Common myeloid progenitor, CD34-positive (primary cell): ENCODE measurements at regions not wholly inside any gene's neighbourhood (a gene's known extent, or its start where the extent isn't known, plus 50 kb on each side); places are given as distances from the start of the nearest gene placed in this dataset.

Experiments used
- CTCF ChIA-PET: fragments of 350-600 bp; sonication (Branson Sonifier 250); formaldehyde crosslinking; loops from one replicate; lab custom pipeline; 2021; ENCODE audit warnings: antibody characterized with exemption; lab: Charles Lee
- POLR2A ChIA-PET: fragments of 350-600 bp; sonication (Branson Sonifier 250); formaldehyde crosslinking; loops from one replicate; lab custom pipeline; 2021; ENCODE audit warnings: antibody characterized with exemption; lab: Charles Lee
- DNase-seq, 3 donors: peaks; one replicate each; pipeline versions ENCODE4 v3.0.0 to v3.0.0-alpha.2; 2013
- H3K27ac ChIP-seq, 2 experiments: 1 replicate in 1 of 2; 2 replicates in 1 of 2; pipeline ENCODE4 v1.7.0; 2013; ENCODE audit warnings: inconsistent platforms in 2 of 2, low read length in 2 of 2, mild to moderate bottlenecking in 2 of 2, low read depth in 1 of 2, moderate library complexity in 1 of 2; ENCODE audit not compliant: severe bottlenecking in 2 of 2, insufficient read depth in 1 of 2, poor library complexity in 1 of 2
- H3K27me3 ChIP-seq, 5 experiments: replicated peaks in 2 of 5; 1 replicate in 3 of 5; 2 replicates in 2 of 5; pipeline versions ENCODE4 v1.6.1 to v1.7.0; 2013; ENCODE audit warnings: low read length in 4 of 5, mild to moderate bottlenecking in 2 of 5, moderate library complexity in 2 of 5, inconsistent platforms in 1 of 5; ENCODE audit not compliant: insufficient read depth in 5 of 5, control insufficient read depth in 4 of 5
- H3K36me3 ChIP-seq, 4 experiments: 1 replicate in 2 of 4; 2 replicates in 2 of 4; pipeline versions ENCODE4 v1.6.1 to v1.7.0; 2013; ENCODE audit warnings: low read length in 3 of 4, control low read depth in 1 of 4, mild to moderate bottlenecking in 1 of 4; ENCODE audit not compliant: control insufficient read depth in 4 of 4, insufficient read depth in 4 of 4
- H3K4me1 ChIP-seq, 4 experiments: 1 replicate in 3 of 4; 2 replicates in 1 of 4; pipeline versions ENCODE4 v1.6.1 to v1.7.1; 2013; ENCODE audit warnings: low read length in 3 of 4, mild to moderate bottlenecking in 3 of 4, control low read depth in 1 of 4, inconsistent platforms in 1 of 4, moderate library complexity in 1 of 4; ENCODE audit not compliant: control insufficient read depth in 4 of 4, insufficient read depth in 4 of 4; ENCODE audit errors: control extremely low read depth in 1 of 4
- H3K4me3 ChIP-seq, 7 experiments: 1 replicate in 4 of 7; 2 replicates in 3 of 7; pipeline versions ENCODE4 v1.5.1 to v1.7.0; 2013; ENCODE audit warnings: mild to moderate bottlenecking in 7 of 7, low read length in 6 of 7, moderate library complexity in 6 of 7, inconsistent platforms in 2 of 7, low read depth in 2 of 7, control low read depth in 1 of 7; ENCODE audit not compliant: insufficient read depth in 4 of 7, control insufficient read depth in 1 of 7; ENCODE audit errors: extremely low read depth in 1 of 7
- H3K9me3 ChIP-seq, 5 experiments: 1 replicate in 4 of 5; 2 replicates in 1 of 5; pipeline versions ENCODE4 v1.6.1 to v1.7.1; 2013; ENCODE audit warnings: low read length in 4 of 5, mild to moderate bottlenecking in 2 of 5, inconsistent platforms in 1 of 5, low read depth in 1 of 5, moderate library complexity in 1 of 5; ENCODE audit not compliant: control insufficient read depth in 4 of 5, insufficient read depth in 2 of 5; ENCODE audit errors: control extremely low read depth in 1 of 5
- WGBS: methylation state at CpG from one replicate; pipeline ENCODE4 v1.1.5; 2013; ENCODE audit not compliant: insufficient coverage; 5-methylcytosine and 5-hydroxymethylcytosine counted together

- POLR2A ChIA-PET: no interaction called here
- WGBS: 88% methylated on average over 4 of the region's 4 CpGs
- no peak overlapping the region for H3K4me3 ChIP-seq
- H3K27ac ChIP-seq: no peak overlapping the region
- peaks cover 0 to 3% (median 2%) of the 10 kb centered on the region in 5 experiments for H3K9me3 ChIP-seq
- H3K36me3 ChIP-seq: no peaks in the 10 kb centered on the region
- peaks cover 0 to 2% (median 0%) of the 10 kb centered on the region in 5 experiments for H3K27me3 ChIP-seq
- CTCF ChIA-PET: no interaction called here
- no peak for DNase-seq
- H3K4me1 ChIP-seq: no peaks in the 10 kb centered on the region
These were observed 431.9 kb downstream of the BCL11B start for GRCh38 chr14:98840091-98840490.

- Histone ChIP-seq H3K4me1 (no peaks in the 10 kb centered on the region), H3K4me3 (no peak overlapping the region), H3K9me3 (peaks cover 0 to 3% (median under 1%) of the 10 kb centered on the region in 5 experiments), H3K27me3 (peaks cover 0 to 2% (median 0%) of the 10 kb centered on the region in 5 experiments), H3K36me3 (no peaks in the 10 kb centered on the region), H3K27ac (no peak overlapping the region)
- CTCF ChIA-PET: no interaction called here
- 97% methylated on average over 5 of the region's 6 CpGs for WGBS
- no peak for DNase-seq
- POLR2A ChIA-PET: no interaction called here
These were observed 431.5 kb downstream of the BCL11B start for GRCh38 chr14:98840511-98840910.

- Histone ChIP-seq H3K4me1 (no peaks in the 10 kb centered on the region), H3K27me3 (peaks cover 0 to 3% (median 0%) of the 10 kb centered on the region in 5 experiments), H3K4me3 (no peak overlapping the region), H3K27ac (no peak overlapping the region), H3K9me3 (peaks cover 0 to 2% (median 0%) of the 10 kb centered on the region in 5 experiments), H3K36me3 (no peaks in the 10 kb centered on the region)
- DNase-seq: no peak
- ChIA-PET CTCF (no interaction called here), POLR2A (no interaction called here)
These were observed 427.5 kb downstream of the BCL11B start for GRCh38 chr14:98844456-98844855.

DNA sequence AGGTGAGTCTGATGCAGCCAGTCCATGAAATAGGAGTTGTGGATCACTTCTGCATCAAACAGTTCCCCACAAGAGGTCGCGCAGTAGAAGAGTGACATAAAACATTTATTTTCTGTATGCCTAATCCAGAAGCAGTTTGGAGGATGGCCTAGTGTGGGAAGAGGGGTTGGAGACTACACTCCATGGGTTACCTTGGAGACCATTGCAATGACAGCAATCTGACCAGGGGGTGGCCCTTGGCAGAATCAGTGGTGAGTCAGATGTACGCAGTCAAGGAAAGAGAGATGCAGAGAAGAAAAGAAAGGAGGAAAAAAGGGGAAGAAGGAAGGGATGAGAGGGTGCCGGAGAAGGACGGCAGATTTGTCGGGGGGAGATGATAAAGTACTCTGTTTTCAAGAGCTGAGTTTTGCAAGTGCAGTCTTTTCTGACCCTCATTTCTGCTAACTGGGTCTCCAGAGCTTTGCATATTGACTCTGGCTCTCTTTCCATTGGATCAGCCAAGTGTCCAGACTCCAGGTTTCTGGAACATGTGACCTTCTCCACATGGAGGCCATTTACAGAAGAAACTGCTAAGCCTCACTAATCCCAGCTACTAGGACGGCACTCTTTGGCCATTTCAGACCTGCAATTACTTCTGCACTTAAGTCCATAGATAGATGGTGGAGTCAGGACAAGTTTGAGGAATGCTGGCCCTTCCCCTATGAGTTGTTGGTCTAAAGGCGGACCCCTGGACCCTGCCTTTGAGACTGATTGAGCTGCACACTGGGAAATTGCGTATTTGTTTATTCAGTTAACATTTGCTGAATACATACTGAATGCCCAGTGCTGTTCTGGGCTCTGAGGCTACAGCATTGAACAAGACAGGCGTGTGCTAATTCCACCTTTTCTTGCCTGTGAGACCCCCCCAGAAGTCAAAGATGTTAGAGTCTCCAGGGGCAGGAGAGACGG is 424.2 kb downstream of the BCL11B start:
- CTCF ChIA-PET: no interaction called here
- peaks cover 0 to 3% (median 0%) of the 10 kb centered on the region in 5 experiments for H3K27me3 ChIP-seq
- 98% methylated on average over 6 of the region's 11 CpGs for WGBS
- no peak overlapping the region for H3K4me3 ChIP-seq
- POLR2A ChIA-PET: no interaction called here
- H3K9me3 ChIP-seq: peaks cover 0 to 2% (median 0%) of the 10 kb centered on the region in 5 experiments
- DNase-seq: no peak
- no peak overlapping the region for H3K27ac ChIP-seq
- no peaks in the 10 kb centered on the region for H3K4me1 ChIP-seq
- H3K36me3 ChIP-seq: no peaks in the 10 kb centered on the region

GRCh38 chr14:98853063-98853729 is 418.8 kb downstream of the BCL11B start:
- WGBS: 86% methylated on average over 8 of the region's 10 CpGs
- H3K36me3 ChIP-seq: no peaks in the 10 kb centered on the region
- DNase-seq: no peak

GRCh38 chr14:98855926-98856715 is 415.9 kb downstream of the BCL11B start:
- CTCF ChIA-PET: no interaction called here
- Histone ChIP-seq H3K27me3 (peaks cover 0 to 5% (median 0%) of the 10 kb centered on the region in 5 experiments), H3K4me1 (no peaks in the 10 kb centered on the region), H3K36me3 (no peaks in the 10 kb centered on the region), H3K27ac (no peak overlapping the region), H3K4me3 (no peak overlapping the region), H3K9me3 (no peaks in the 10 kb centered on the region)
- no peak for DNase-seq
- POLR2A ChIA-PET: no interaction called here
- WGBS: 93% methylated on average over 5 of the region's 13 CpGs

More at GRCh38 chr14:98853063-98853729, 418.8 kb downstream of the BCL11B start:
- ChIA-PET POLR2A (no interaction called here), CTCF (no interaction called here)
- Histone ChIP-seq H3K9me3 (no peaks in the 10 kb centered on the region), H3K4me1 (no peaks in the 10 kb centered on the region), H3K4me3 (no peak overlapping the region), H3K27ac (no peak overlapping the region), H3K27me3 (peaks cover 0 to 3% (median 0%) of the 10 kb centered on the region in 5 experiments)
